T-helper 2 cell (primary cell): ENCODE measurements at regions not wholly inside any gene's neighbourhood (a gene's known extent, or its start where the extent isn't known, plus 50 kb on each side); places are given as distances from the start of the nearest gene placed in this dataset.
"Not testable (repeated sequence)": the region's sequence is repeated elsewhere in the genome, so short reads cannot be mapped to it uniquely, and the experiment has no call there.

Experiments
- DNase-seq, 5 experiments: peaks; one replicate each; pipeline versions ENCODE4 v3.0.0 to v3.0.0-alpha.2; 2012 to 2022

DNA sequence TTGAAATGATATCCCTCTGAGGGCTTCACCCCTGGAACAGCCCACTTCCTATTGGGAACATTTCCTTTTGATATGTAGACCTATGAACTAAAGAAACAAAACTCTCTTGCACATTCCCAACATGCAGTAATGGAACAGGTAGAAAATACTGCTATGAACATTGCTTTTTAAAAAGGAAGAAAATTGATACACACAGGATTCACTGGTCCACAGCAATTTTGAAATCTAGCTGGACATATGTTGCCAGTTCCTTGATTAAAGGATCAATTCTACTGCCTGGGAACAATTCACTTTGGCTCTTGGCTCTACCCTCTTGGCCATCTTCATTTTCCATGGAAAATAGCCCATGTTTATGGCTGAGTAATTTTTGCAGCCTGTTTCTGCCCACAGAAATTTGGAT lies 74.9 kb upstream of the ZNF280D start:
- DNase-seq, result no peak

DNA sequence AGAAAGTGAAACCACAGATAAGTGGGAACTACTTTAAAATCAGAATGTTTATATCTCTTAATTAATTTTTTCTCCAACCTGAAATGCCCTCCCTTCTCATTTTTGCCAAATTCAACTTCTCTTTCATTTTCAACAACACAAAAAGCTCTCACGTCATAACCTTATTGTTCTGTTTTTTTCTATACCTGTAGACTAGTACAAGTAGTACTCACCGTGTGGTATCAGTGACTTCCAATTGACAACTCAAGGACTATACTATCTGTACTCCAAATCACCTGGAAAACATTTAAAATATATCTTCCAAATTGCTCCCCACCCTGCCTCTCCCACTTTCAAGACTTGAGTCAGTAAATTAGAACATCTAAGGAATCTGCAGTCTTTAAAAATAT lies 72.8 kb upstream of the ZNF280D start:
- peak in 1 of 5 experiments; percentile 39 for DNase-seq

DNA sequence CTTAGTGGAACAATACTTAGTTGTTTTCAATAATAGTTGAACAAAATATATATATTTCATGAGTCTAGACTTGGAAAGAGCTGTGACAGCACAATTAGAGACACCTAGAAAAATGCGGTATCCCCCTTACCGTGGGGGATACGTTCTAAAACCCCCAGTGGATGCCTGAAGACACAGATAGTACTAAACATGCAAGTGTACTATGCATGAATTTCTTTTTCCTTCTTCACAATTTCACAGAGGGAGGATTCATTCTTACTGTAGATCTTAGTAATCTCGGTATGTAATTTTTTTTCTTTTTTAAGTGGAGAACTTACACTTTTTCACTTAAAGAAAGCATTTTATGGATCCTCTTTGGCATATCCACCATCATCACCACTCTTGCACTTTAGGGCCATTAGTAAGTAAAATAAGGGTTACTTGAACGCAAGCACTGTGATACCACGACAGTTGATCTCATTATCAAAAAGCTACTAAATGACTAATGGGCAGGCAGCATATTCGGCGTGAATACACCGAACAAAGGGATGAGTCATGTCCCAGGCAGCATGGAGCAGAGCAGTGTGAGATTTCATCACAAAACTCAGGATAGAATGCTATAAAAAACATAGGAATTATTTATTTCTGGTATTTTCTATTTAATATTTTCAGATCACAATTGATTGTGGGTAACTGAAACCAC lies 72.3 kb upstream of the ZNF280D start:
- peak in 1 of 5 experiments; percentile 73 for DNase-seq

DNA sequence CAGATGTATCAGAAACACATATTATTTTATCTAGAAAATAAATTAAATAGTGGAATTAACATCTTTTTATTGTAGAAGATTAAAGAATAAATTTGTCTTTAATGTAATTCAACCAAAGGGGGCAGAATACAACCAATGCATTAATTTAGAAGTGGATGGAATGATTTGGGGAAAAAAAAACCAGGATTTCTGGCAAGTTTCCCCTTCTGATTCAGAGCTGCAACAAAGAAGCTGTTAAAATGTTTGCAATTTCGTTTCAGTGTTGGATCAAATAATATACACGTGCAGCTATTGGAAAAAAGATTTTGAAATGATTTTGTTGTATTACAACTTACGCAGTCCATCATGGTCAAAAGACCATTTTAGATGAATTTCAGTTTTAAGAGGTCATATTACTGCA lies 71.6 kb upstream of the ZNF280D start:
- DNase-seq, result no peak

DNA sequence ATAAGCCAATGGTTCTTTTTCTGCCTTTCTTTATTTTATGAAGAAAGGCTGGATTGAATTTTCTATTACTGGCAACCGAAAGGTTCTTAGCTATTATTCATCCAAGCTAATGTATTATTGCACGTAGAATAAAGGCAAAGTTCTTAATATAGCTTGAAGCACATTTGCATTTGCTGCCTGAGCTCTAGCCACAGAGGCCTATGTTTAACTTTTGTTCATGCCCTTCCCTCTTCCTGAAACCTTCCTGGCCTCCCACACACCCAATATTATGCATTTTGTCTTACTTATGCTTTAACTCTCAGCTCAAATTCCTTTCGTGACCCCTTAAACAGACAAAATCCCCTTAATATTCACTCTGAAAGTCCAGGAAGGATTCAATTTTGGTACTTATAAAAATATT lies 71.0 kb upstream of the ZNF280D start:
- DNase-seq, result no peak

DNA sequence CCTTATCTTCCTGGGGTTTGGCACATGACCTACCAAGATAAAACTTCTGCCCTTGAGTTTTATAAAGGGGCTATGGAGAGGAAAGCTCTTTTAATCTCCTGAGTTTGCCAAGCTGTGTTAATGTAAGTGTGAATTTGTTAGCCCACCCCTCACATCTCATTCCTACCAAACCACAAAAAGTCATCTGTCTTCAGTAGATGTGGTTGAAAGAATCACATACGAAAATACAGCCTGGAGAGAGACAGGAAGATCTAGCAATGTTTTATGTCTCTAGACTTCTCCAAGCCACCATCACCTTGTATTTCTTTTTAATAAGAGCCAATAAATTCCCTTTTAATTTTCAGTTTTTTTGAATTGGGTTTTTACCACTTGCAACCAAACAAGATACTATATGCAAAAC lies 68.9 kb upstream of the ZNF280D start:
- DNase-seq, result no peak

DNA sequence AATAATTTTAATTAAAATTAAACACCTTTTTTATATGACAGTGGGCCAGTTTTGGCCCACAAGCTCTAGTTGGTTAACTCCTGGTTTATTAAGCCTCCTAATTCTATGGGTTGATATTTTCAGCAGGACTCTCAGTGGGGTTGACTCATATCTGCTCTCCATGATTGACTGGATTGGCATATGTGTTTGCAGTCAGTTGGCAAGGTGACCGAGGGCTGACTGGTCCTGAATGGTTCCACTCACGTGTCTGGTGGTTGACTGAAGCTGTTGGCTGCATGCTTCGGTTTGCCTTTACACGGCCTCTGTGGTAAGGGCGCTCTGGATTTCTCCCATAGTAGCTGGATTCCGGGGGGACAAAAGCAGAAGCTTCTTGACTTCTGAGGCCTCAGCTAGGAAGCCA lies 65.3 kb upstream of the ZNF280D start:
- peak in 1 of 5 experiments; percentile 89 for DNase-seq

DNA sequence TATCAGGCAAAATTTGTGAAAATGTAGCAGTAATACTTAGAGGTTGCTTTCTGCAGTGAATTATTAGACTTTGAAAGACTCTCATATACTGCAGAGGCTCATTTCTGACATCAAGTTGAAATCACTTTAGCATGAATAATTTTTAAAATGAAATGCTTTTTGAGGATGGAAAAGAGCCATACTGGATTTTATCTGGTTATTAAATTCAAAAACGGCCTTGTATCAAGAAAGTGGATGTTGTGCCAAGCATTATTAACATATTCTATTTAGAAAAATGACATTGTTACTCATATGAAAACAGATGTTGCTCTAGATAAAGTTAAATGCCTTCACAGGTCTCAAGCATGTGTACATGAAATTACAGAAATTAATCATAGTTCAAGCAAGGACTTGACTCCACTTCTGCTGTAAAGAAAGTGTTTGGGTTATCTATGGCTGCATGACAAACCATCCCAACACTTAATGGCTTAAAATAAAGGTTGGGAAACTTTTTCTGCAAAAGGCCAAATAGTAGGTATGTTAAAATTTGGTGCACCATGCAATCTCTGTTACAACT lies 64.5 kb upstream of the ZNF280D start:
- DNase-seq, result peak in 1 of 5 experiments; percentile 69

DNA sequence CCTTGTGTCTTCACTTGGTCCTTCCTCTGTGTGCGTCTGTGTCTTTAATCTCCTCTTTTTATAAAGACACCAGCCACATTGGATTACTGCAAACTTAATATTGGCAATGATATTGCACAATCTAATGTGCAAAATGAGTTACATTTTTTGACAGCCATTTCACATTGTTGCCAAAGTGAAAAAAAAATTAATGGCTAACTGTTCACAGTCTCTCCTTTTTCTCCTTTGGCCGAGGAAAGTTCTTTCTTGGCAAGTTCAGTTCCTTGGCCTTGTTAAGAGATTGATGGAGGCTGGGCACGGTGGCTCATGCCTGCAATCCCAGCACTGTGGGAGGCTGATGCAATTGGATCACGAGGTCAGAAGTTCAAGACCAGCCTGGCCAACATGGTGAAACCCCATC lies 62.2 kb upstream of the ZNF280D start:
- DNase-seq, result no peak

DNA sequence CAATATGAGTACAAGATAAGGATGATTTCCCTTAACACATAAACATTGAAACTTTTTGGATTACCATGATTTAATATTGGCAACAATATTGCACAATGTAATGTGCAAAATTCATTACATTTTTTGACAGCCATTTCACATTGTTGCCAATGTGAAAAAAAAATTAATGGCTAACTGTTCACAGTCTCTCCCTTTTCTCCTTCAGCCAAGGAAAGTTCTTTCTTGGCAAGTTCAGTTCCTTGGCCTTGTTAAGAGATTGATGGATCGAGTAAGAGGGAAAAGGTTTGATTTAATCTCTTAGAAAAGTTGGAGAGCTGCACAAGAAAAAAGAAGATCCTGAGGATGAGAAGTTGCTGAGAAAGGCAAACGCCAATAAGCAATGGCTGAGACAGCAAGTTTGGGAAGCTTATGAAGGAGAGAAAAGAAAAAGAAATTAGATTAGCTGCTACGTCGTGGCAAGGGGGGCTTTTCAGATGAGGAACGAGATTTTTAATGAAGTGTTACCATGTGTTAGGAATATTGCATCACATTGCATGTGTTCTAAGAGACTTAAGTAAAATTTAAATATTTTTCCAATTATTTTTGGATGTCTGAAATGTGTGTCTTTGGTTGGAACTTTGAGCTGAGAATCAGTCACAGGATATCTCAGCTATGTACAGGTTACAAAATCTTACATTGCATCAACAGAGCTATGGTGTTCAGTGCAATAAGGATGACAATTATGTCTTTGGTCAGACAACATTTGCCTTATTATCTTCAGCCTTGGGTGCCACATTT lies 61.4 kb upstream of the ZNF280D start:
- no peak for DNase-seq

DNA sequence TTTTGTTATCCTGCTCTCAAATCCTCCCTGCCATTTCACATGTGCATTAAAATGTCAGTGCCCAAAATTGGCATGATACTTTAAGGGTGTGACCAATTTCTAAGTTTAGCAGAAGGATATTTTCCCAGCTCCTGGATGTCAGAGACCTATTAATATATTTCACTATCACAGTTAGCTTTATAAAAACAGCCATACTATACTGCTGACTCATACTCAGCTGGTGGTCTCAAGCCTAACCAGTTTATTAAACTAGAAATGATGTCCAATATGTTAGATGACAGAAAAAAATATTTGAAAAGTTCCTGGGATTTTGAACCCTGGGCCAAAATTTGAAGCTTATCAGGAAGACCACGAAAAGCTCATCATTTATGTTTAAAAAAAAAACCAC lies 60.9 kb upstream of the ZNF280D start:
- DNase-seq, result no peak

DNA sequence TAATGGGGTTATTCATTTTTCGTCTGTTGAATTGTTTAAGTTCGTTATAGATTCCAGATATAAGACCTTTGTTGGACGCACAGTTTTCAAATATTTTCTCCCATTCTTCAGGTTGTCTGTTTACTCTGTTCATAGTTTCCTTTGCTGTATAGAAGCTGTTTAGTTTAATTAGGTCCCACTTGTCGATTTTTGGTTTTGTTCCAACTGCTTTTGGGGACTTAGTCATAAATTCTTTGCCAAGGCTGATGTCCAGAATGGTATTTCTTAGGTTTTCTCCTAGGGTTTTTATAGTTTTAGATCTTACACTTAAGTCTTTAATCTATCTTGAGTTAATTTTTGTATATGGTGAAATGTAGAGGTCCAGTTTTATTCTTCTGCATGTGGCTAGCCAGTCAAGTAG lies 58.9 kb upstream of the ZNF280D start:
- no peak for DNase-seq

DNA sequence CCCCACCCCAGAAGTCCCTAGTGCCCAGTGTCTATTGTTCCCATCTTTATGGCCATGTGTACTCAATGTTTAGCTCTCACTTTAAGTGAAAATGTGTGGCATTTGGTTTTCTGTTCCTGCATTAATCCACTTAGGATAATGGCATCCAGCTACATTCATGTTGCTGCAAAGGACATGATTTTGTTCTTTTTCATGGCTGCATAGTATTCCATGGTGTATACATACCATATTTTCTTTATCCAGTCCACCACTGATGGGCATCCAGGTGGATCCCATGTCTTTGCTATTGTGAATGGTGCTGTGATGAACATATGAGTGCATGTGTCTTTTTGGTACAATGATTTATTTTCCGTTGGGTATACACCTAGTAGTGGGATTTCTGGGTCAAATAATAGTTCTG lies 58.2 kb upstream of the ZNF280D start:
- DNase-seq, result not testable (repeated sequence)

DNA sequence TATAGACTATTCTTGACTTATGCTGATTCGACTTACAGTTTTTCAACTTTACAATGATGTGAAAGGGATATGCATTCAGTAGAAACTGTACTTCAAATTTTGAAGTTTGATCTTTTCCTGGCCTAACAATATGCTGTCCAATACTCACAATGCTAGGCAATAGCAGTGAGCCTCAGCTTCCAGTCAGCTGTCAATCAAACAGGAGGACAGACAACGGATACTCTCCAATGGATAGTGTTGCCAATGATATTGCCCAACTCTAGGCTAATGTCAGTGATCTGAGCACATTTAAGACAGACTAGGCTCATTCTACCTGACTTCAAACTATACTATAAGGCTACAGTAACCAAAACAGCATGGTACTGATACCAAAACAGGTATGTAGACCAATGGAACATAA lies 55.0 kb upstream of the ZNF280D start:
- no peak for DNase-seq

DNA sequence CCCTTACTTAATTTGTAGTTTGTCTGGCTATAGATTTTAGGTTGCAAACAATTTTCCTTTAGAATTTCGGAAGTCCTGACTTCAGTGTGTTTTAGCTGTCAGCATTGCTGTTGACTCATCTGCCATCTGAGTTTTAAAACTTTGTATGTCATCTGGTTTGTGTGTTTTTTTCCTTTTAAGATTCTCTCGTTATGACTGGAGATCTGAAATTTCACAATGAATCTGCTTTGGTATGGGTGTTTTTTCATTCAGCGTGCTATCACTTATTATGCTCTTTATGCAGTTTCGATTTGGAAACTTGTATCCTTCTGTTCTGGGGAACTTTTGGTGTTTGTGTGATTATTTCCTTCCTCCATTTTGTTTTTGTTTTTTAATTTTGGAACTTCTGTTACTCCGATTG lies 53.7 kb upstream of the ZNF280D start:
- DNase-seq, result peak in 1 of 5 experiments; percentile 91

DNA sequence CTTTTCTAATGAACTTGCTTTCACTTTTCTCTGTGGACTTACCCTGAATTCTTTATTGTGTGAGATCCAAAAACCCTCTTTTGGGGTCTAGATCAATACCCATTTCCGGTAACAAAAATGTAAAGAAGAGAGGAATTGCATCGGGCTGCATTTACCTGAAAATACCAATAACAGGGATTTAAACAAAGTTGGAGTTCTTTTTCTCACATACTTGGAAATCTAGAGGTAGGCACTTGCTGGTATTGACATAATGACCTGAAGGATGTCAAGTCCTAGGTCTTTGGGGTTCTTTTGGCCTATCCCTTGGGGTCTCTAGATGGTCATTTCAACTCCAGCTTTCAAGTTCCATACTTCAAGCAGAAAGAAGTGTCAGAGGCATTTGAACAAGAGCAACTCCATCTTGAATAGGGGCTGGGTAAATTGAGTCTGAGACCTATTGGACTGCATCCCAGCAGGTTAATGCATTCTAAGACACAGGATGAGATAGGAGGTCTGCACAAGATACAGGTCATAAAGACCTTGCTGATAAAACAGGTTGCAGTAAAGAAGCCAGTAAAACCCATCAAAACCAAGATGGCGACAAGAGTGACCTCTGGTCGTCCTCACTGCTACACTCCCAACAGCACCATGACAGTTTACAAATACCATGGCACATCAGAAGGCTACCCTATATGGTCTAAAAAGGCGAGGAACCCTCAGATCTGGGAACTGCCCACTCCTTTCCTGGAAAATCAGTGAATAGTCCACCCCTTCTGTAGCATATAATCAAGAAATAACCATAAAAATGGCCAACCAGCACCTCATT lies 50.8 kb upstream of the ZNF280D start:
- no peak for DNase-seq

DNA sequence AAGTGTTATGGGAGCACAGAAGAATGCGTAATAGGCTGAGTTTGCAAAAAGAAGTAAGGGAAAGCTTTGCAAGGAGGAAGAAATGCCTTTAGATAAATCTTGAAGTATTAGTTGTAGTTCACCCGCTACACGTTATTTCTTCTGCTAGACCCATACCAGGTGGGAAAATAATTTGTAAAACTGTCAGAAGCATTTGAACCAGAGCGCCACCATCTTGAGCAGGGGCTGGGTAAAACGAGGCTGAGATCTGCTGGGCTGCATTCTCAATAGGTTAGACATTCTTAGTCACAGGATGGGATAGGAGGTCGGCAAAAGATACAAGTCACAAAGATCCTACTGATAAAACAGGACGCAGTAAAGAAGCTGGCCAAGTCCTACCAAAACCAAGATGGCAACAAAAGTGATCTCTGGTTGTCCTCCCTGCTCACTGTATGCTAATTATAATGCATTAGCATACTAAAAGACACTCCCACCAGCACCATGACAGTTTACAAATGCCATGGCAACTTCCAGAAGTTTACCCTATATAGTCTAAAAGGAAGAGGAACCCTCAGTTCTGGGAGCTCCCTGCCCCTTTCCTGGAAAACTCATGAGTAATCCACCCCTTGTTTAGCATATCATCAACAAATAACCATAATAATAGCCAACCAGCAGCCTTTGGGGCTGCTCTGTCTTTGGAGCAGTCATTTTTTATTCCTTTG lies 50.0 kb upstream of the ZNF280D start:
- DNase-seq, result no peak
